ENCODE measurements at regions not wholly inside any gene's neighbourhood (a gene's known extent, or its start where the extent isn't known, plus 50 kb on each side); places are given as distances from the start of the nearest gene placed in this dataset.

DNA sequence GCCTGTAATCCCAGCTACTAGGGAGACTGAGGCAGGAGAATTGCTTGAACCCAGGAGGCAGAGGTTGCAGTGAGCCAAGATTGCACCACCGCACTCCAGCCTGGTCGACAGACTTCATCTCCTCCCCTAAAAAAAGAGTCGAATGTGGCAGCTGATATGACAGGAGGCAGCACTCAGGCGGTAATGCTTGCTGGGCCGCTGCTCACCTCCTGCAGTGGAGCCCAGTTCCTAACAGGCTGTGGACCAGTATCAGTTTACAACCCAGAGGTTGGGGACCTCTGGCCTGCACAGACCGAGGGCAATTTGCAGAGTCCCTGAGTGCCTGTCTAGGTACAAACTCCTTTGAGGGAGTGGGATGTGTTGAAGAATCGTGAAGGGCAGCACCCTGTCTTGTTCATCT lies 136.2 kb downstream of the SMAD6 start:
- peak overlapping the region; percentile 68; the same call in 1 of the 2 replicates for H2AK5ac ChIP-seq (ENCODE audit: low read depth, low read length)

More for the DNA sequence above, 136.2 kb downstream of the SMAD6 start:
- DNase-seq (no peak), ATAC-seq (ENCODE audit: low read depth) (no peak)
- Histone ChIP-seq H4K5ac (ENCODE audit: low read depth, low read length) (no peak overlapping the region), H2BK15ac (ENCODE audit: low read depth, low read length) (peak overlapping the region; percentile 31; the same call in 1 of the 3 replicates), H2AK9ac (replicated peaks; ENCODE audit: low read depth, low read length, poor library complexity) (no peak overlapping the region), H3K56ac (ENCODE audit: extremely low read depth, insufficient read depth, low read length) (no peak overlapping the region), H2BK20ac (ENCODE audit: low read depth, low read length) (no peak overlapping the region), H4K8ac (ENCODE audit: low read depth in 2 of 2, low read length in 2 of 2) (no peak overlapping the region; a peak in 1 of 4 replicates), H3K4me2 (ENCODE audit: low read depth, low read length) (no peak overlapping the region), H3K36me3 (ENCODE audit: control insufficient read depth, insufficient read depth, low read length) (no peaks in the 10 kb centered on the region), H3K4me3 (ENCODE audit: insufficient read depth, low read depth, low read length) (no peak overlapping the region), H2BK120ac (ENCODE audit: low read depth, low read length) (peak overlapping the region; percentile 58; the same call in 1 of the 2 replicates), H3K14ac (replicated peaks; ENCODE audit: low read depth, low read length) (no peak overlapping the region), H3K27me3 (ENCODE audit: control insufficient read depth, insufficient read depth, low read length) (no peaks in the 10 kb centered on the region), H3K18ac (ENCODE audit: low read depth, low read length) (no peak overlapping the region), H4K91ac (ENCODE audit: insufficient read depth, low read depth, low read length) (no peak overlapping the region), H3K23ac (ENCODE audit: low read depth, low read length) (no peak overlapping the region), H2BK5ac (ENCODE audit: low read depth, low read length, poor library complexity, severe bottlenecking) (no peak overlapping the region), H3K27ac (ENCODE audit: insufficient read depth, low read length) (no peak overlapping the region), H2AFZ (replicated peaks; ENCODE audit: low read length, poor library complexity) (peak overlapping the region; percentile 18), H3K9ac (ENCODE audit: low read depth, low read length) (no peak overlapping the region), H3K4me1 (ENCODE audit: control insufficient read depth, insufficient read depth, low read length) (peaks cover 22% of the 10 kb centered on the region), H3K4ac (ENCODE audit: low read depth, low read length) (peak overlapping the region; percentile 44; the same call in 1 of the 2 replicates), H4K20me1 (ENCODE audit: insufficient read depth, low read length) (no peaks in the 10 kb centered on the region; the same call in 1 of the 2 replicates), H3K79me1 (ENCODE audit: low read depth in 1 of 2, low read length in 2 of 2) (peaks cover 5 to 19% of the 10 kb centered on the region in 2 experiments; a peak in 3 of 4 replicates), H3K9me1 (ENCODE audit: insufficient read depth, low read length) (peaks cover 15% of the 10 kb centered on the region), H3K9me3 (ENCODE audit: control insufficient read depth, insufficient read depth, low read length) (peaks cover 5% of the 10 kb centered on the region)
- TF ChIP-seq SMC3 (IDR thresholded peaks at IDR 0.05; ENCODE audit: low read depth, low read length) (no peak), FOS (IDR thresholded peaks at IDR 0.05; ENCODE audit: low read depth, low read length) (no peak), CEBPB (IDR thresholded peaks at IDR 0.05; ENCODE audit: low read depth, low read length) (no peak), RCOR1 (IDR thresholded peaks at IDR 0.05; ENCODE audit: insufficient replicate concordance, low read length) (no peak), RFX5 (IDR thresholded peaks at IDR 0.05; ENCODE audit: low read depth, low read length) (no peak), RAD21 (IDR thresholded peaks at IDR 0.05; ENCODE audit: low read length) (no peak), BHLHE40 (IDR thresholded peaks at IDR 0.05; ENCODE audit: low read depth, low read length) (no peak), CHD1 (IDR thresholded peaks at IDR 0.05; ENCODE audit: low read depth, low read length) (no peak), MXI1 (IDR thresholded peaks at IDR 0.05; ENCODE audit: borderline replicate concordance, low read depth, low read length) (no peak), MAZ (IDR thresholded peaks at IDR 0.05; ENCODE audit: borderline replicate concordance, low read depth, low read length) (no peak), MAFK (IDR thresholded peaks at IDR 0.05; ENCODE audit: low read depth, low read length) (no peak), NFE2L2 (IDR thresholded peaks at IDR 0.05; ENCODE audit: low read depth, low read length) (no peak), POLR2A (IDR thresholded peaks at IDR 0.05; ENCODE audit: low read depth, low read length) (no peak)
- TF ChIP-seq, protein P1, sequence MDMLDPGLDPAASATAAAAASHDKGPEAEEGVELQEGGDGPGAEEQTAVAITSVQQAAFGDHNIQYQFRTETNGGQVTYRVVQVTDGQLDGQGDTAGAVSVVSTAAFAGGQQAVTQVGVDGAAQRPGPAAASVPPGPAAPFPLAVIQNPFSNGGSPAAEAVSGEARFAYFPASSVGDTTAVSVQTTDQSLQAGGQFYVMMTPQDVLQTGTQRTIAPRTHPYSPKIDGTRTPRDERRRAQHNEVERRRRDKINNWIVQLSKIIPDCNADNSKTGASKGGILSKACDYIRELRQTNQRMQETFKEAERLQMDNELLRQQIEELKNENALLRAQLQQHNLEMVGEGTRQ (IDR thresholded peaks at IDR 0.05; ENCODE audit: low read depth, low read length) = no peak
- TF ChIP-seq, protein P2, sequence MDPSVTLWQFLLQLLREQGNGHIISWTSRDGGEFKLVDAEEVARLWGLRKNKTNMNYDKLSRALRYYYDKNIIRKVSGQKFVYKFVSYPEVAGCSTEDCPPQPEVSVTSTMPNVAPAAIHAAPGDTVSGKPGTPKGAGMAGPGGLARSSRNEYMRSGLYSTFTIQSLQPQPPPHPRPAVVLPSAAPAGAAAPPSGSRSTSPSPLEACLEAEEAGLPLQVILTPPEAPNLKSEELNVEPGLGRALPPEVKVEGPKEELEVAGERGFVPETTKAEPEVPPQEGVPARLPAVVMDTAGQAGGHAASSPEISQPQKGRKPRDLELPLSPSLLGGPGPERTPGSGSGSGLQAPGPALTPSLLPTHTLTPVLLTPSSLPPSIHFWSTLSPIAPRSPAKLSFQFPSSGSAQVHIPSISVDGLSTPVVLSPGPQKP (IDR thresholded peaks at IDR 0.05; ENCODE audit: borderline replicate concordance, low read depth, low read length) = no peak
- TF ChIP-seq, protein P3, sequence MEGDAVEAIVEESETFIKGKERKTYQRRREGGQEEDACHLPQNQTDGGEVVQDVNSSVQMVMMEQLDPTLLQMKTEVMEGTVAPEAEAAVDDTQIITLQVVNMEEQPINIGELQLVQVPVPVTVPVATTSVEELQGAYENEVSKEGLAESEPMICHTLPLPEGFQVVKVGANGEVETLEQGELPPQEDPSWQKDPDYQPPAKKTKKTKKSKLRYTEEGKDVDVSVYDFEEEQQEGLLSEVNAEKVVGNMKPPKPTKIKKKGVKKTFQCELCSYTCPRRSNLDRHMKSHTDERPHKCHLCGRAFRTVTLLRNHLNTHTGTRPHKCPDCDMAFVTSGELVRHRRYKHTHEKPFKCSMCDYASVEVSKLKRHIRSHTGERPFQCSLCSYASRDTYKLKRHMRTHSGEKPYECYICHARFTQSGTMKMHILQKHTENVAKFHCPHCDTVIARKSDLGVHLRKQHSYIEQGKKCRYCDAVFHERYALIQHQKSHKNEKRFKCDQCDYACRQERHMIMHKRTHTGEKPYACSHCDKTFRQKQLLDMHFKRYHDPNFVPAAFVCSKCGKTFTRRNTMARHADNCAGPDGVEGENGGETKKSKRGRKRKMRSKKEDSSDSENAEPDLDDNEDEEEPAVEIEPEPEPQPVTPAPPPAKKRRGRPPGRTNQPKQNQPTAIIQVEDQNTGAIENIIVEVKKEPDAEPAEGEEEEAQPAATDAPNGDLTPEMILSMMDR (conservative IDR thresholded peaks at IDR 0.05; ENCODE audit: low read depth, low read length) = no peak
- intact Hi-C loops (cut with micrococcal nuclease) (loop anchor here (2.0 kb wide), 1 partner anchor 63 kb away; no protein-coding TSS in a partner anchor), in situ Hi-C loops (cut with MboI; ENCODE audit: low sequenced_read_pairs) (loop anchor here (25.0 kb wide), 1 partner anchor 126 kb away; the partner anchor contains the start of gene SMAD6), dilution Hi-C loops (cut with HindIII; ENCODE audit: low sequenced_read_pairs, unreplicated experiment) (no loop called here)
- ChIA-PET CTCF (interaction anchor here (1.0 to 2.6 kb wide), 2 partner anchors 13 to 60 kb away, joined by 3 to 11 read pairs; no protein-coding TSS in a partner anchor), POLR2A (ENCODE audit: unreplicated experiment) (no interaction called here)
- no TSS peak for BruUV-seq (replicated peaks)
- no CpG with 5 or more reads among the region's 7 CpGs for WGBS, 2 experiments (ENCODE audit: extremely low coverage in 2 of 2, insufficient read length in 1 of 2)
